Endothelial cell of umbilical vein (primary cell): ENCODE measurements at regions not wholly inside any gene's neighbourhood (a gene's known extent, or its start where the extent isn't known, plus 50 kb on each side); places are given as distances from the start of the nearest gene placed in this dataset.

Source experiments
- POLR2A ChIP-seq: IDR thresholded peaks from 2 replicates; pipeline ENCODE4 v1.6.1; 2012; ENCODE audit warnings: low read depth, mild to moderate bottlenecking, control low read depth, low read length
- POLR2AphosphoS5 ChIP-seq: IDR thresholded peaks from 2 replicates; pipeline ENCODE4 v1.6.1; 2012; ENCODE audit warnings: low read depth, mild to moderate bottlenecking, control low read depth, low read length, moderate library complexity; ENCODE audit not compliant: insufficient read depth
- TF ChIP-seq, protein P1 (sequence below): IDR thresholded peaks from 2 replicates; pipeline ENCODE4 v1.6.1; 2011; ENCODE audit not compliant: insufficient read depth, insufficient read length

DNA sequence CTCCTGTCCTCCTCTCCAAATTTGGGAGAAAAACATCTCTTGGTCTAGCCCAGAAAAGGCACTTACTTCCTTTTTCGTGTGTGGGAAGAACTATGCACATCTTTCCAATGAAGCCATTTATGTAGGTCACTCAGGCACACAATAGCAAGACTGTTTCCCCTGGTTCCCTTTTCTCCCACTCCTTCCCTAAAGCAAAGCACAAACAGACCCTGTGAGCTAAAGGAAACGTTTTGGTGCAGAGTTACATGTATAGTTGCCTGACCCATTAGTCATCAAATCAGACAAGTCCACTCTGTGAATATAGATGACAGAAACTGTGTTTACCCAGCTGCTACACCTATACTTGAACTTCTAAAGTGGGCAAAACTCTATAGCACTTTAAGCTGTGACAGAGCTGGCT is 474.6 kb downstream of the COL12A1 start:
- no peak for TF ChIP-seq POLR2AphosphoS5
- TF ChIP-seq POLR2A, result no peak
- TF ChIP-seq, protein P1, sequence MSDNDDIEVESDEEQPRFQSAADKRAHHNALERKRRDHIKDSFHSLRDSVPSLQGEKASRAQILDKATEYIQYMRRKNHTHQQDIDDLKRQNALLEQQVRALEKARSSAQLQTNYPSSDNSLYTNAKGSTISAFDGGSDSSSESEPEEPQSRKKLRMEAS, result no peak
